ENCODE measurements at regions not wholly inside any gene's neighbourhood (a gene's known extent, or its start where the extent isn't known, plus 50 kb on each side); places are given as distances from the start of the nearest gene placed in this dataset.

GRCh38 chr10:123257904-123258456 is 103.8 kb downstream of the BUB3 start:
- TF ChIP-seq, protein P1, sequence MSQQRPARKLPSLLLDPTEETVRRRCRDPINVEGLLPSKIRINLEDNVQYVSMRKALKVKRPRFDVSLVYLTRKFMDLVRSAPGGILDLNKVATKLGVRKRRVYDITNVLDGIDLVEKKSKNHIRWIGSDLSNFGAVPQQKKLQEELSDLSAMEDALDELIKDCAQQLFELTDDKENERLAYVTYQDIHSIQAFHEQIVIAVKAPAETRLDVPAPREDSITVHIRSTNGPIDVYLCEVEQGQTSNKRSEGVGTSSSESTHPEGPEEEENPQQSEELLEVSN (IDR thresholded peaks at IDR 0.05; ENCODE audit: borderline replicate concordance in 1 of 2, extremely low read depth in 1 of 2, insufficient read depth in 1 of 2, insufficient read length in 1 of 2, low read depth in 1 of 2, low read length in 1 of 2, poor library complexity in 1 of 2, severe bottlenecking in 1 of 2) = no peak
- no peak for TF ChIP-seq CBX5 (IDR thresholded peaks at IDR 0.05; ENCODE audit: borderline replicate concordance, low read depth)
- no peak for TF ChIP-seq TOE1 (IDR thresholded peaks at IDR 0.05; ENCODE audit: borderline replicate concordance)
- TF ChIP-seq TOE1 (CRISPR knock-in tag; IDR thresholded peaks at IDR 0.05; ENCODE audit: borderline replicate concordance, low read depth) = no peak
- TF ChIP-seq, protein P2, sequence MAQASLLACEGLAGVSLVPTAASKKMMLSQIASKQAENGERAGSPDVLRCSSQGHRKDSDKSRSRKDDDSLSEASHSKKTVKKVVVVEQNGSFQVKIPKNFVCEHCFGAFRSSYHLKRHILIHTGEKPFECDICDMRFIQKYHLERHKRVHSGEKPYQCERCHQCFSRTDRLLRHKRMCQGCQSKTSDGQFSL (CRISPR knock-in tag; IDR thresholded peaks at IDR 0.05) = no peak
- TF ChIP-seq, protein P2 (tag; IDR thresholded peaks at IDR 0.05) = no peak
- no peak for TF ChIP-seq EP300 (IDR thresholded peaks at IDR 0.05; ENCODE audit: low read length)
- no peak for TF ChIP-seq SIN3B (IDR thresholded peaks at IDR 0.05; ENCODE audit: low read depth)
- TF ChIP-seq NFE2L1 (tag; IDR thresholded peaks at IDR 0.05; ENCODE audit: borderline replicate concordance, low read depth) = no peak
